Putamen (tissue), 1 donor: ENCODE measurements at regions not wholly inside any gene's neighbourhood (a gene's known extent, or its start where the extent isn't known, plus 50 kb on each side); places are given as distances from the start of the nearest gene placed in this dataset.
"Not testable (repeated sequence)": the region's sequence is repeated elsewhere in the genome, so short reads cannot be mapped to it uniquely, and the experiment has no call there.

Experiments used
- DNase-seq: peaks from one replicate; pipeline ENCODE4 v3.0.0-alpha.2; 2016; ENCODE audit warnings: low spot score

GRCh38 chr6:21710216-21710615, 116.7 kb downstream of the SOX4 start:
- DNase-seq = no peak

- DNase-seq = no peak
Observed at GRCh38 chr6:21710908-21711627, 117.5 kb downstream of the SOX4 start.

GRCh38 chr6:21712213-21712612, 118.7 kb downstream of the SOX4 start:
- DNase-seq = no peak

GRCh38 chr6:21713481-21713880, 119.9 kb downstream of the SOX4 start:
- no peak for DNase-seq

GRCh38 chr6:21715180-21715579, 121.6 kb downstream of the SOX4 start:
- DNase-seq = no peak

GRCh38 chr6:21722510-21722909, 129.0 kb downstream of the SOX4 start:
- no peak for DNase-seq

GRCh38 chr6:21726676-21727075, 133.1 kb downstream of the SOX4 start:
- DNase-seq = no peak

GRCh38 chr6:21728141-21728540, 134.6 kb downstream of the SOX4 start:
- no peak for DNase-seq

- no peak for DNase-seq
Observed at GRCh38 chr6:21729431-21729830, 135.9 kb downstream of the SOX4 start.

GRCh38 chr6:21730533-21730932, 137.0 kb downstream of the SOX4 start:
- no peak for DNase-seq

- DNase-seq = no peak
Observed at GRCh38 chr6:21731411-21732031, 138.0 kb downstream of the SOX4 start.

- not testable (repeated sequence) for DNase-seq
Observed at GRCh38 chr6:21732032-21732730, 138.6 kb downstream of the SOX4 start.

GRCh38 chr6:21732731-21733130, 139.2 kb downstream of the SOX4 start:
- DNase-seq = no peak

GRCh38 chr6:21733311-21733710, 139.8 kb downstream of the SOX4 start:
- DNase-seq = no peak

GRCh38 chr6:21734204-21734603, 140.7 kb downstream of the SOX4 start:
- no peak for DNase-seq

GRCh38 chr6:21738180-21739094, 144.9 kb downstream of the SOX4 start:
- no peak for DNase-seq

GRCh38 chr6:21739241-21739640, 145.7 kb downstream of the SOX4 start:
- no peak for DNase-seq

GRCh38 chr6:21739838-21740237, 146.3 kb downstream of the SOX4 start:
- no peak for DNase-seq

- DNase-seq = no peak
Observed at GRCh38 chr6:21740376-21741124, 147.0 kb downstream of the SOX4 start.

GRCh38 chr6:21741221-21742109, 147.9 kb downstream of the SOX4 start:
- no peak for DNase-seq
